ENCODE measurements at regions not wholly inside any gene's neighbourhood (a gene's known extent, or its start where the extent isn't known, plus 50 kb on each side); places are given as distances from the start of the nearest gene placed in this dataset.

GRCh38 chr10:57759777-57760176 lies 507.9 kb downstream of the IPMK start (continued):
- TF ChIP-seq HMGXB4 (CRISPR knock-in tag; IDR thresholded peaks at IDR 0.05; ENCODE audit: borderline replicate concordance in 1 of 2, low read depth in 1 of 2): no peak
- no peak for TF ChIP-seq DDIT3 (CRISPR knock-in tag; IDR thresholded peaks at IDR 0.05)
- TF ChIP-seq ARHGAP35 (CRISPR knock-in tag; IDR thresholded peaks at IDR 0.05; ENCODE audit: borderline replicate concordance): no peak
- no peak for TF ChIP-seq ETS1 (CRISPR knock-in tag; IDR thresholded peaks at IDR 0.05)

- H3K4me1 ChIP-seq (ENCODE audit: insufficient read depth, low read length): no peaks in the 10 kb centered on the region
- no peak for FAIRE-seq
- intact Hi-C loops (cut with micrococcal nuclease; ENCODE audit: unreplicated experiment): no loop called here
- no peak overlapping the region for H3K4me3 ChIP-seq (replicated peaks in 1 of 3; ENCODE audit: insufficient read depth in 1 of 3, low read depth in 2 of 3, low read length in 3 of 3)
- no peaks in the 10 kb centered on the region for H3K9me3 ChIP-seq (ENCODE audit: low read length)
- BruUV-seq (replicated peaks): no TSS peak
- 1% methylated on average over 4 of the region's 4 CpGs for whole genome bisulfite sequencing (ENCODE audit: low lambda C conversion rate)
- ChIA-PET POLR2A (no interaction called here), CTCF (ENCODE audit: low intra/inter-chr PET ratio, low total read pairs) (no interaction called here)
- H2AFZ ChIP-seq (ENCODE audit: low read length): no peak overlapping the region
- no peaks in the 10 kb centered on the region for H3K79me2 ChIP-seq (ENCODE audit: insufficient read depth, low read length)
- no peak for DNase-seq (ENCODE audit: low spot score)
- no peaks in the 10 kb centered on the region for H3K27me3 ChIP-seq (ENCODE audit: control insufficient read depth in 1 of 2, insufficient read depth in 2 of 2, low read length in 2 of 2)
- no peak for ATAC-seq
- no peak overlapping the region for H3K27ac ChIP-seq (ENCODE audit: extremely low read length, insufficient read depth, low read length)
- in situ Hi-C loops (cut with HindIII; ENCODE audit: extremely low pct_ligation_motif_present, low pct_unique_long_range_greater_than_20kb): no loop called here
- no peaks in the 10 kb centered on the region for H3K36me3 ChIP-seq (replicated peaks in 1 of 2; ENCODE audit: control insufficient read depth in 1 of 2, insufficient read depth in 2 of 2, low read length in 2 of 2)
- no peak for TF ChIP-seq GATAD1 (CRISPR knock-in tag; IDR thresholded peaks at IDR 0.05)
- TF ChIP-seq AKAP8 (CRISPR knock-in tag; IDR thresholded peaks at IDR 0.05): no peak
- no peak for TF ChIP-seq MBD4 (IDR thresholded peaks at IDR 0.05; ENCODE audit: borderline replicate concordance, low read length)
- H4K20me1 ChIP-seq (ENCODE audit: insufficient read depth, low read length): no peaks in the 10 kb centered on the region
- no peak overlapping the region for H3K4me2 ChIP-seq (ENCODE audit: low read depth, low read length)
- H3K9ac ChIP-seq (ENCODE audit: insufficient read depth, low read depth, low read length): no peak overlapping the region
Observed at GRCh38 chr10:57754803-57755202, 512.9 kb downstream of the IPMK start.

Data from HepG2 (cell line).